PC-9 (cell line): ENCODE measurements at regions not wholly inside any gene's neighbourhood (a gene's known extent, or its start where the extent isn't known, plus 50 kb on each side); places are given as distances from the start of the nearest gene placed in this dataset.

Experiments
- EZH2 ChIP-seq: fragments of 200-600 bp; sonication (generic); IDR thresholded peaks from 2 replicates; pipeline ENCODE4 v1.8.0; 2017; ENCODE audit warnings: antibody characterized with exemption, low read depth
- TF ChIP-seq, protein P1 (sequence below): fragments of 200-600 bp; sonication (generic); conservative IDR thresholded peaks from 2 replicates; pipeline ENCODE4 v1.6.1; 2017; ENCODE audit warnings: mixed run types, antibody characterized with exemption, mild to moderate bottlenecking, moderate library complexity

DNA sequence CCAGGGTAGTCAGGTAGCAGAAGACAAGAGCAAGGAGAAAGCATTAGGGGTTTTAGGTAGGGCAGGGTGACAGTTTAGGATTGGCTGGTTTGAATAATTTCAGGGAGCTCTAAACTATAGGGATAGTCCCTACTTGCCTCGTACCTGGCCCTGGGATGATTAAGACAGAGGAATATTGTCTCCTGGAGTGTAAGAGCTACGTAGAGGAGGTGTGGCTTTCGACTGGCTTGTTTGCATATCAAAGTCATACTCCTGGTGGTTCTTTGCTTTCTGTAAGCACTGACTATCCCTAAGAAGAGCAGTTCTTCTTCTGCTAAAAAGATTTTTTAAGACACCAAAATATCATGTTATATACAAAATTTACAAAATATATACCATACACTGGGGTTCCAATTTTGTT lies 1867.4 kb downstream of the SUCLG1 start:
- TF ChIP-seq EZH2 = no peak
- TF ChIP-seq, protein P1, sequence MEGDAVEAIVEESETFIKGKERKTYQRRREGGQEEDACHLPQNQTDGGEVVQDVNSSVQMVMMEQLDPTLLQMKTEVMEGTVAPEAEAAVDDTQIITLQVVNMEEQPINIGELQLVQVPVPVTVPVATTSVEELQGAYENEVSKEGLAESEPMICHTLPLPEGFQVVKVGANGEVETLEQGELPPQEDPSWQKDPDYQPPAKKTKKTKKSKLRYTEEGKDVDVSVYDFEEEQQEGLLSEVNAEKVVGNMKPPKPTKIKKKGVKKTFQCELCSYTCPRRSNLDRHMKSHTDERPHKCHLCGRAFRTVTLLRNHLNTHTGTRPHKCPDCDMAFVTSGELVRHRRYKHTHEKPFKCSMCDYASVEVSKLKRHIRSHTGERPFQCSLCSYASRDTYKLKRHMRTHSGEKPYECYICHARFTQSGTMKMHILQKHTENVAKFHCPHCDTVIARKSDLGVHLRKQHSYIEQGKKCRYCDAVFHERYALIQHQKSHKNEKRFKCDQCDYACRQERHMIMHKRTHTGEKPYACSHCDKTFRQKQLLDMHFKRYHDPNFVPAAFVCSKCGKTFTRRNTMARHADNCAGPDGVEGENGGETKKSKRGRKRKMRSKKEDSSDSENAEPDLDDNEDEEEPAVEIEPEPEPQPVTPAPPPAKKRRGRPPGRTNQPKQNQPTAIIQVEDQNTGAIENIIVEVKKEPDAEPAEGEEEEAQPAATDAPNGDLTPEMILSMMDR = no peak
